MM.1S (cell line): ENCODE measurements at regions not wholly inside any gene's neighbourhood (a gene's known extent, or its start where the extent isn't known, plus 50 kb on each side); places are given as distances from the start of the nearest gene placed in this dataset.

Experiments used
- CTCF ChIP-seq: fragments of 300-600 bp; sonication (generic); IDR thresholded peaks from 2 replicates; pipeline ENCODE4 v1.5.1; 2016; ENCODE audit warnings: antibody characterized with exemption, low read length, mixed read lengths
- EZH2phosphoT487 ChIP-seq: fragments of 300-600 bp; sonication (generic); IDR thresholded peaks from 2 replicates; pipeline ENCODE4 v1.6.1; 2018; ENCODE audit warnings: antibody characterized with exemption, low read length

DNA sequence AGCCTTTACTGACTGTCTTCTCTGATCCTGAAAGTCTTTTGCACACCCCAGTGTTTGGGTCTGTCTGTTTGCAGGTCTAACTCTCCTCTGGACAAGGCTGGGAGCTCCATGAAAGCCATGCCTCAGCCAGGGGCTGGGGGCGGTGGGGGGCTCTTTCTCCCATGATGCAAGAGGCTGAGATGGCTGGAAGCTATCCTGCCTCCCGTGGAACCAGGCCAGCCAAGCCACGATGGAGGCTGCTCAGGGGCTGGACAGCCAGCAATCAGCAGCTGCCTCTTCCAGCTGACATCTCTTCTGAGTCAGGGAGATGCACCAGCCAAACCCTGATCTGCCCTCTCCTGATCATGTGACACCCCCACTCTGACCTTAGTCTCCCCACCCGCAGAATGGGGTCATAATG, 154.0 kb downstream of the BARX1 start:
- TF ChIP-seq EZH2phosphoT487 (no peak), CTCF (no peak)
